Endothelial cell of umbilical vein (primary cell): ENCODE measurements at regions not wholly inside any gene's neighbourhood (a gene's known extent, or its start where the extent isn't known, plus 50 kb on each side); places are given as distances from the start of the nearest gene placed in this dataset.

Experiments
- EZH2 ChIP-seq: IDR thresholded peaks from 2 replicates; pipeline ENCODE4 v1.6.1; 2012; ENCODE audit warnings: borderline replicate concordance, low read depth, mild to moderate bottlenecking, moderate library complexity, low read length, inconsistent platforms; ENCODE audit not compliant: severe bottlenecking
- POLR2A ChIP-seq: IDR thresholded peaks from 2 replicates; pipeline ENCODE4 v1.6.1; 2012; ENCODE audit warnings: low read depth, mild to moderate bottlenecking, control low read depth, low read length
- POLR2AphosphoS5 ChIP-seq: IDR thresholded peaks from 2 replicates; pipeline ENCODE4 v1.6.1; 2012; ENCODE audit warnings: low read depth, mild to moderate bottlenecking, control low read depth, low read length, moderate library complexity; ENCODE audit not compliant: insufficient read depth
- TF ChIP-seq, protein P1 (sequence below), 2 donors: IDR thresholded peaks; 1 replicate in 1 of 2; 2 replicates in 1 of 2; pipeline ENCODE4 v1.5.1; 2011; ENCODE audit warnings: low read length in 2 of 2, mild to moderate bottlenecking in 2 of 2, moderate library complexity in 2 of 2, control low read depth in 1 of 2, inconsistent platforms in 1 of 2, low read depth in 1 of 2; ENCODE audit not compliant: insufficient read depth in 1 of 2; ENCODE audit errors: extremely low read depth in 1 of 2

- no peak for TF ChIP-seq POLR2A
- no peak for TF ChIP-seq POLR2AphosphoS5
- TF ChIP-seq EZH2 = no peak
- TF ChIP-seq, protein P1, sequence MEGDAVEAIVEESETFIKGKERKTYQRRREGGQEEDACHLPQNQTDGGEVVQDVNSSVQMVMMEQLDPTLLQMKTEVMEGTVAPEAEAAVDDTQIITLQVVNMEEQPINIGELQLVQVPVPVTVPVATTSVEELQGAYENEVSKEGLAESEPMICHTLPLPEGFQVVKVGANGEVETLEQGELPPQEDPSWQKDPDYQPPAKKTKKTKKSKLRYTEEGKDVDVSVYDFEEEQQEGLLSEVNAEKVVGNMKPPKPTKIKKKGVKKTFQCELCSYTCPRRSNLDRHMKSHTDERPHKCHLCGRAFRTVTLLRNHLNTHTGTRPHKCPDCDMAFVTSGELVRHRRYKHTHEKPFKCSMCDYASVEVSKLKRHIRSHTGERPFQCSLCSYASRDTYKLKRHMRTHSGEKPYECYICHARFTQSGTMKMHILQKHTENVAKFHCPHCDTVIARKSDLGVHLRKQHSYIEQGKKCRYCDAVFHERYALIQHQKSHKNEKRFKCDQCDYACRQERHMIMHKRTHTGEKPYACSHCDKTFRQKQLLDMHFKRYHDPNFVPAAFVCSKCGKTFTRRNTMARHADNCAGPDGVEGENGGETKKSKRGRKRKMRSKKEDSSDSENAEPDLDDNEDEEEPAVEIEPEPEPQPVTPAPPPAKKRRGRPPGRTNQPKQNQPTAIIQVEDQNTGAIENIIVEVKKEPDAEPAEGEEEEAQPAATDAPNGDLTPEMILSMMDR (IDR thresholded peaks at IDR 0.05; ENCODE audit: extremely low read depth in 1 of 2, insufficient read depth in 1 of 2, low read depth in 1 of 2, low read length in 2 of 2) = no peak
Measured at GRCh38 chr10:63773962-63774361, 252.8 kb downstream of the REEP3 start.
